Upper lobe of left lung (tissue), 4 donors: ENCODE measurements at regions not wholly inside any gene's neighbourhood (a gene's known extent, or its start where the extent isn't known, plus 50 kb on each side); places are given as distances from the start of the nearest gene placed in this dataset.

ENCODE experiments used
- CTCF ChIP-seq, 6 experiments: fragments of 450-650 bp in 4 of 6; fragments of 200-600 bp in 2 of 6; sonication (generic) in 2 of 6; IDR thresholded peaks; one replicate each; pipeline ENCODE4 v1.5.1; 2016 to 2019; ENCODE audit warnings: antibody characterized with exemption in 6 of 6
- EP300 ChIP-seq, 4 donors: sonication (generic); formaldehyde crosslinking; IDR thresholded peaks; one replicate each; pipeline ENCODE4 v1.5.1; 2017; ENCODE audit warnings: antibody characterized with exemption in 4 of 4, control low read depth in 2 of 4
- POLR2A ChIP-seq, 4 donors: fragments of 450-650 bp; IDR thresholded peaks; one replicate each; pipeline ENCODE4 v1.5.1; 2016 to 2017; ENCODE audit warnings: antibody characterized with exemption in 4 of 4, mild to moderate bottlenecking in 2 of 4
- POLR2AphosphoS5 ChIP-seq, 2 donors: sonication (generic); formaldehyde crosslinking; IDR thresholded peaks; one replicate each; pipeline ENCODE4 v1.5.1; 2017; ENCODE audit warnings: antibody characterized with exemption in 2 of 2

DNA sequence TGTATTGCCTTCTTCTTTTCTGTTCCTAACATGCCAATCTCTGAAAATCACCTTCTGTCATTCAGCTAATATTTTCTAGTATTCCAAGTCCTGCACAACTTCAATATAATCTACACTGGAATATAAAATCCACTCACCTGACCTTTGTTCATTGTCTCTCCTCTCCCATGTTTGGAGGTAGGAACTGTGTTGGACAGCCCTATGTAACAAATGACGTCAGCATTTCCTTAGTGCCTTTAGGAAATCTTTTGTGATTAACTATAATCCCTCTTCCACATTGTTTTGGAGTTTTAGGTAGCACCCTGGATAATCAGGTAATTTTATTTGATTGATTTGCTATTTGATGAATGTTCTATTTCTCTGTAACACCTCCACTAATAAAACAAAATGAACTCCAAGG lies 814.8 kb upstream of the PRKX start:
- TF ChIP-seq CTCF (IDR thresholded peaks at IDR 0.05): no peak
- TF ChIP-seq POLR2A (IDR thresholded peaks at IDR 0.05): no peak
- no peak for TF ChIP-seq EP300 (IDR thresholded peaks at IDR 0.05)
- no peak for TF ChIP-seq POLR2AphosphoS5 (IDR thresholded peaks at IDR 0.05)
